Fibroblast of peridontal ligament (primary cell): ENCODE measurements at regions not wholly inside any gene's neighbourhood (a gene's known extent, or its start where the extent isn't known, plus 50 kb on each side); places are given as distances from the start of the nearest gene placed in this dataset.

ENCODE experiments used
- DNase-seq: peaks from one replicate; pipeline ENCODE4 v3.0.0-alpha.2; 2010; ENCODE audit errors: extremely low read depth

GRCh38 chr5:92998456-92998855, 582.6 kb downstream of the NR2F1-AS1 start:
- peak; percentile 24 for DNase-seq

- DNase-seq: no peak
These were observed 586.6 kb downstream of the NR2F1-AS1 start for GRCh38 chr5:92994392-92994791.

GRCh38 chr5:92992073-92992472, 588.9 kb downstream of the NR2F1-AS1 start:
- DNase-seq: no peak

DNA sequence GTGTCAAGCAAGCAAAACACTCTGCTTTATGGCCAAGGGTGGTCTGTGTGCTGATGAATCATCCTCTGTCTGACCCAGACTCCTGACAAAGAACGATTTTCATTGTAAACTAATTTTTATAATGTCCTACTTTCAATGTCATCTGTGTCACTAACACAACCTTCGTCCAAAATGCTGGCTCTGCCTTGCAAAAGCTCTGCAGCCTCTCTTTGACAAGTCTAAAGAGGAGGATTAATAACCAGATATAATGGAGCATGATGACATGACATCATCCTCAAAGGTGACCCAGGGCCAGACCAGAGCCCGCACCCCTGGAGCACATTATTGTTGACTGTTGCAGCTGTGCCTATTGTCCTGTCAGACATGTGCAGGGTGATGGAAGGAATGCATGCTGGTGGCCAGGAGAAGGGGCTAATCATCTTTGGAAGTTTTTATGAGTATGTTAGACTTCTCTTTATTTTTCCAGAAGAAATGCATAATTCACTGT, 589.4 kb downstream of the NR2F1-AS1 start:
- no peak for DNase-seq

DNA sequence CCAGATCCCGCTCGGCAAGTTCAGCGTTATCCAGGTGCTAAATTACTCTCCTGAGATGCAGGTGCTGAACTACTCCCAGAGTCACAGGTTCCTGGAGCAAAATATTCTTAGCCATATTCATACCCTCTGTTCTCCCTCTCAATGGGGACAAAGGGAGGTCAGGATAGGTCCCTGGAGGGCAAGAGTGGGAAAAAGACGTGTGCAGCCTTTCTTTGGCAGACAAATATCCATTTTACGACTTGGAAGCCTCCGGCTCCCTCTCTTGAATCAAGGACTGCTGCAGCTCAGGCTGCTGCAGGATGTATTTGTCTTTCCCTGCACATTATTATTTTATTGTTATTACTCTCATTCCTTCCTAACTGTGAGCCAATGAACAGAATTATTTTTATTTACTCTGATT, 590.2 kb downstream of the NR2F1-AS1 start:
- DNase-seq: no peak

- no peak for DNase-seq
These were observed 600.0 kb downstream of the NR2F1-AS1 start for GRCh38 chr5:92981001-92981400.

DNA sequence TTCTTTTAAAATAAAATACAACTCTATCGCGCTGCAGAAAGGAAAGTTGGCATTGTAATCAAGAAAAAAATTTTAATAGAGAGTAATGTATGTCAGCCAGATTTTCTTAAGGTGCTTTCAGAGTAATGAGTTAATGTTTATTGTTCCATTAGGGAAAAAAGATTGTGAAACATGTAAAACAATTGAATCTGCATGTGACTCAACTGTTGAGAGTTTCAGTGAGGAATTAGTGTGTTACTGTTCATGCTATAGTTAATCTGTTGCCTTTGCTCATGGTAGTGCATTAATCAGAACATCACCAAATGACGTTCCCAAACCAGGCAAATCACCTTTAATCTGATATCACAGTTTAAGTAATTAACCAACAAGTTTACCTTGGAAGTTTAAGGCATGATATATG, 600.5 kb downstream of the NR2F1-AS1 start:
- DNase-seq: no peak

GRCh38 chr5:92979716-92980115, 601.3 kb downstream of the NR2F1-AS1 start:
- DNase-seq: no peak

- DNase-seq: no peak
These were observed 603.0 kb downstream of the NR2F1-AS1 start for GRCh38 chr5:92977846-92978540.

DNA sequence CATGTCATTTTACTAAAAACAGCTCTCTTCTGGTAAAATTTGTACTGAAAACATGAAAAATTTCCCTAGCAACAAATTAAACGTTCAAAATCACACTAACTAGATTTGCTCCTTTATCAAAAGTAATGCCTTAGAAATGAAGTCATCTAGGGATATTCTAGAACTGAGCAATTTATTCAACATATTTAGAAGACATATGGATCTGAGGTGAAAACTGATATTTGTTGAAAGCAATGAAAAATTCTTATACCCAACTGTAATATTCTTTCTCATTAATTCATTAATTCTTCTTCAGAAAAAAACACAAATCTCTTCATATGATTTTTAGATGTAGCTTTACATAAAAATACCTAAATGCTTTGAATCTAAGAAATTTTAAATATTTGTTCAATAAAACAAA, 604.9 kb downstream of the NR2F1-AS1 start:
- DNase-seq: no peak

DNA sequence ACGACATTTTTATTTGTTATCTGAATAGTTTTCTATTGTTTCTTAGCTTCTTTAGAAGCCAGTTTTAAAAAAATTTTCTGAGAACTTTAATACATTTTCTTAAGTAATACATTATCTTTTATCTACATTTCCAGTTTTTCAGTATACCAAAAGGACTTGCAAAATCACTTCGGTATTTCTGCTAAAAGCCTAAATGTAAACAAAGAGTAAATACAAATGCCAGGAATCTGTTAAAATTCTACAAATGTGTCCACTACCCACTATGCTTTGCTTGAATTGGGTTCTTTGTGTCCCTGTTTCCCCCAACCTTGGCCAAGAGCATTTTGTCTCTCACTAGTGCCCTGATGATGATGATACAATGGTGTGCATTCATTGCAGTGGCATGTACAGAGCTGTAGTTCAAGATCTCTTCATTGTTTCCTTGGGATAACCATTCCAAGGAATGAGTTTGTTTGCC, 611.2 kb downstream of the NR2F1-AS1 start:
- peak; percentile 18 for DNase-seq

DNA sequence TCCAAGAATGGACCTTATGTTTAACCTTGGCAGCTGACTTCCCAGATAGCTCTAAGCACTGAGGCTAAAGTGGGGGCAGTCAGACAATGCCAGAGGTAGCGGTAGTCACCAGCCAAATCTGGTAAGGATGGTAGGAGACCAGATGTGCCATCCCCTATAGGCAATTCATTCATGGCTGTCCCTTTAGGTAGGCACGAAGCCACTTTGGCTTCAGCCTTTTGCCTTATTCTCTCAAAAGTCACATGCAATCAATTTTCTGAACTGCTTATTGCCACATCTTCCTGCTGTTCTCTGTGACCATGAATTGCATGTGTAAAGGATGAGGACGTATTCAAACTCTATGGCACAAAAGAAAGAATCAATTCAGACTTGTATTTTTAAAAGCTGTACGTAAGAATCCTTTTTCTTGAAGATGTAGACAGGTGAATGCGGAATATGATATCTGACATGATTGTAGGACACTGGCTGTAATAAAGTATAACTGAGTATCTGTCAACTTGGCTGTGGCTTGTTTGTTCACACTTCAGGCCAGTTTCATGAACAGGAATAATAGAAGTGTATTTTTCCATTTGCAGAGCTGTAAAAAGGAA, 611.7 kb downstream of the NR2F1-AS1 start:
- no peak for DNase-seq

- DNase-seq: no peak
These were observed 617.2 kb downstream of the NR2F1-AS1 start for GRCh38 chr5:92963800-92964199.

- DNase-seq: no peak
These were observed 618.3 kb downstream of the NR2F1-AS1 start for GRCh38 chr5:92962752-92963151.

GRCh38 chr5:92956886-92957285, 624.1 kb downstream of the NR2F1-AS1 start:
- no peak for DNase-seq

- DNase-seq: no peak
These were observed 628.8 kb downstream of the NR2F1-AS1 start for GRCh38 chr5:92952243-92952642.

- no peak for DNase-seq
These were observed 629.3 kb downstream of the NR2F1-AS1 start for GRCh38 chr5:92951746-92952145.

GRCh38 chr5:92946546-92946945, 634.5 kb downstream of the NR2F1-AS1 start:
- DNase-seq: no peak

- peak; percentile 61 for DNase-seq
These were observed 635.4 kb downstream of the NR2F1-AS1 start for GRCh38 chr5:92945605-92946097.

DNA sequence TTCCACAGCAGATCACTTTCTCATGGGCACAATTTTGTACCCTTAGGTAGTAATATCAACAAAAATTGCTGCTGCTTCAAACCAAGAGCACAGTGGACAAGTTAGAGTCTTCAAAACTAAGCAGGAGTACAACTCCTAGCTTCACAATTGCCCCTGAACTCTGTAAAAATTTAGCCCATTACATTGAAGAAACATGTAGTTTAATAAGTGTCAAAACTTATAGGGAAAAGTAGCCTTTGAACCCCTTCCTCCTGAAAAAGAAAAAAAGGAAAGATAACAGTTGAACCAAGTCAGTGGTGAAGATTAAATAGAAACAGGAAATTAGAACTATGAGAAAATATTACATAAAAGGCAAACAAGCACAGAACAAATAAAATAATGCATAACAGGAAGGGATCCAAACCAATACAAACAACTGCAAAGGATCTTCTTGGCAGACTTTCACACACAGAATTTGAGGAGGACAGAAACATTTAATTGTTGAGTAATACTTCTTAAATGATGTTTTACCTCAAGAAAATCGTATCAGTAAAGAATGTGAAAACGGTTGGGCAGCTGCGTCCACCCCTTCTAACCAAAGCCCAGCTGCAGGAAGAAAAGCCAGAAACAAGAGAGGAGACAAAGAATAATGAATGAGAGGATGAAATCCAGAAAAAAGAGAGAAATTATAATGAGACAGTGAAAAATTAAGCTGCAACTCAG, 636.0 kb downstream of the NR2F1-AS1 start:
- peak; percentile 74 for DNase-seq

- DNase-seq: no peak
These were observed 636.7 kb downstream of the NR2F1-AS1 start for GRCh38 chr5:92944337-92944736.

GRCh38 chr5:92942762-92943161, 638.3 kb downstream of the NR2F1-AS1 start:
- DNase-seq: no peak

- no peak for DNase-seq
These were observed 639.2 kb downstream of the NR2F1-AS1 start for GRCh38 chr5:92941806-92942205.
